H9 (cell line): ENCODE measurements at regions not wholly inside any gene's neighbourhood (a gene's known extent, or its start where the extent isn't known, plus 50 kb on each side); places are given as distances from the start of the nearest gene placed in this dataset.

ENCODE experiments used
- DNase-seq: peaks from one replicate; pipeline ENCODE4 v3.0.0-alpha.2; 2017
- H2AFZ ChIP-seq: one replicate; pipeline ENCODE4 v1.6.1; 2013; ENCODE audit warnings: mild to moderate bottlenecking, low read length, control low read depth, moderate library complexity
- H2AK5ac ChIP-seq: 2 replicates; pipeline ENCODE4 v1.6.1; 2013; ENCODE audit warnings: low read length, control low read depth, mixed read lengths; ENCODE audit not compliant: insufficient read length
- H2BK120ac ChIP-seq: one replicate; pipeline ENCODE4 v1.6.1; 2013; ENCODE audit warnings: low read depth, mild to moderate bottlenecking, low read length, control low read depth, inconsistent platforms; ENCODE audit not compliant: poor library complexity, severe bottlenecking
- H2BK12ac ChIP-seq: 2 replicates; pipeline ENCODE4 v1.6.1; 2013; ENCODE audit warnings: low read length, control low read depth, mixed read lengths, low read depth; ENCODE audit not compliant: insufficient read length
- H2BK15ac ChIP-seq: 2 replicates; pipeline ENCODE4 v1.6.1; 2013; ENCODE audit warnings: low read depth, low read length, control low read depth
- H2BK20ac ChIP-seq: one replicate; pipeline ENCODE4 v1.6.1; 2013; ENCODE audit warnings: low read depth, mild to moderate bottlenecking, low read length, control low read depth, inconsistent platforms; ENCODE audit not compliant: poor library complexity, severe bottlenecking
- H2BK5ac ChIP-seq: 2 replicates; pipeline ENCODE4 v1.6.1; 2013; ENCODE audit warnings: low read length, control low read depth, mixed read lengths; ENCODE audit not compliant: insufficient read length
- H3K14ac ChIP-seq: 2 replicates; pipeline ENCODE4 v1.6.1; 2013; ENCODE audit warnings: low read length, control low read depth; ENCODE audit not compliant: insufficient read depth
- H3K18ac ChIP-seq: 2 replicates; pipeline ENCODE4 v1.6.1; 2013; ENCODE audit warnings: low read depth, mild to moderate bottlenecking, mixed read lengths, low read length, control low read depth; ENCODE audit not compliant: insufficient read length
- H3K23ac ChIP-seq: 2 replicates; pipeline ENCODE4 v1.6.1; 2013; ENCODE audit warnings: low read length, control low read depth, mixed read lengths, low read depth; ENCODE audit not compliant: insufficient read length
- H3K23me2 ChIP-seq: 2 replicates; pipeline ENCODE4 v1.6.1; 2013; ENCODE audit warnings: low read depth, mild to moderate bottlenecking, mixed read lengths, low read length, control low read depth; ENCODE audit not compliant: insufficient read length, poor library complexity, severe bottlenecking
- H3K27ac ChIP-seq: 2 replicates; pipeline ENCODE4 v1.5.1; 2013; ENCODE audit warnings: low read length, control low read depth, mixed read lengths, low read depth; ENCODE audit not compliant: insufficient read length
- H3K27me3 ChIP-seq: 2 replicates; pipeline ENCODE4 v1.6.1; 2013; ENCODE audit warnings: low read length, control low read depth, inconsistent platforms; ENCODE audit not compliant: insufficient read depth
- H3K4ac ChIP-seq: 2 replicates; pipeline ENCODE4 v1.6.1; 2013; ENCODE audit warnings: low read depth, mild to moderate bottlenecking, control low read depth, inconsistent platforms, low read length, moderate library complexity
- H3K4me1 ChIP-seq: 2 replicates; pipeline ENCODE4 v1.6.1; 2013; ENCODE audit warnings: low read length, control low read depth, inconsistent platforms; ENCODE audit not compliant: insufficient read depth
- H3K4me2 ChIP-seq: 2 replicates; pipeline ENCODE4 v1.6.1; 2013; ENCODE audit warnings: low read length, control low read depth, mixed read lengths; ENCODE audit not compliant: insufficient read length, insufficient read depth
- H3K56ac ChIP-seq: 2 replicates; pipeline ENCODE4 v1.6.1; 2013; ENCODE audit warnings: low read depth, mild to moderate bottlenecking, mixed read lengths, low read length, control low read depth; ENCODE audit not compliant: insufficient read length
- H3K79me1 ChIP-seq: 2 replicates; pipeline ENCODE4 v1.6.1; 2013; ENCODE audit warnings: low read depth, mild to moderate bottlenecking, moderate library complexity, low read length, control low read depth, inconsistent platforms; ENCODE audit not compliant: insufficient read depth, poor library complexity, severe bottlenecking
- H3K79me2 ChIP-seq: 2 replicates; pipeline ENCODE4 v1.6.1; 2013; ENCODE audit warnings: low read length, control low read depth, inconsistent platforms; ENCODE audit not compliant: insufficient read depth
- H3K9ac ChIP-seq: 2 replicates; pipeline ENCODE4 v1.6.1; 2013; ENCODE audit warnings: low read length, control low read depth, mixed read lengths; ENCODE audit not compliant: insufficient read length; ENCODE audit errors: extremely low read depth
- H3K9me3 ChIP-seq: one replicate; pipeline ENCODE4 v1.6.1; 2013; ENCODE audit warnings: low read depth, low read length, inconsistent platforms; ENCODE audit not compliant: control insufficient read depth
- H3T11ph ChIP-seq: one replicate; pipeline ENCODE4 v1.6.1; 2013; ENCODE audit warnings: mild to moderate bottlenecking, low read length, control low read depth, inconsistent platforms
- H4K20me1 ChIP-seq: one replicate; pipeline ENCODE4 v1.6.1; 2013; ENCODE audit not compliant: control insufficient read depth, insufficient read length, insufficient read depth
- H4K5ac ChIP-seq: 2 replicates; pipeline ENCODE4 v1.6.1; 2013; ENCODE audit warnings: low read depth, mild to moderate bottlenecking, mixed read lengths, low read length, control low read depth; ENCODE audit not compliant: insufficient read length
- H4K8ac ChIP-seq: replicated peaks from 2 replicates; pipeline ENCODE4 v1.6.1; 2013; ENCODE audit warnings: low read length, control low read depth, mixed read lengths, low read depth; ENCODE audit not compliant: insufficient read length
- H4K91ac ChIP-seq: 2 replicates; pipeline ENCODE4 v1.6.1; 2013; ENCODE audit warnings: low read depth, mild to moderate bottlenecking, moderate library complexity, mixed read lengths, low read length, control low read depth; ENCODE audit not compliant: insufficient read length
- H3K27ac Mint-ChIP-seq, 3 experiments: 2 replicates in 2 of 3; 3 replicates in 1 of 3; pipeline ENCODE4 v1.8.0; 2020 to 2021; ENCODE audit warnings: mixed read lengths in 3 of 3, mild to moderate bottlenecking in 1 of 3, moderate library complexity in 1 of 3
- H3K27me3 Mint-ChIP-seq: 2 replicates; pipeline ENCODE4 v1.8.0; 2021; ENCODE audit warnings: low read depth, mild to moderate bottlenecking, moderate library complexity, mixed read lengths
- H3K36me3 Mint-ChIP-seq, 3 experiments: 2 replicates in 2 of 3; 3 replicates in 1 of 3; pipeline ENCODE4 v1.8.0; 2020 to 2021; ENCODE audit warnings: low read depth in 3 of 3, mixed read lengths in 3 of 3; ENCODE audit not compliant: insufficient read depth in 1 of 3
- H3K4me1 Mint-ChIP-seq, 2 experiments: 2 replicates each; pipeline ENCODE4 v1.8.0; 2020; ENCODE audit warnings: mixed read lengths in 2 of 2
- H3K4me3 Mint-ChIP-seq, 2 experiments: 2 replicates in 1 of 2; 3 replicates in 1 of 2; pipeline ENCODE4 v1.8.0; 2020 to 2021; ENCODE audit warnings: mild to moderate bottlenecking in 2 of 2, mixed read lengths in 2 of 2, moderate library complexity in 1 of 2
- H3K9me3 Mint-ChIP-seq, 2 experiments: 2 replicates in 1 of 2; 3 replicates in 1 of 2; pipeline ENCODE4 v1.8.0; 2020; ENCODE audit warnings: mild to moderate bottlenecking in 2 of 2, mixed read lengths in 2 of 2, moderate library complexity in 1 of 2
- CTCF ChIP-seq: fragments of 200-600 bp; sonication (generic); conservative IDR thresholded peaks from 3 replicates; pipeline ENCODE4 v1.8.0; 2021; ENCODE audit warnings: antibody characterized with exemption, mild to moderate bottlenecking
- WGBS: extraction: QIAGEN DNeasy Blood & Tissue Kit; methylation state at CpG from one replicate; pipeline ENCODE4 v1.1.7; 2013; ENCODE audit warnings: missing lambda C conversion rate, low lambda C conversion rate, mixed read lengths; ENCODE audit not compliant: insufficient read length; ENCODE audit errors: extremely low coverage; 5-methylcytosine and 5-hydroxymethylcytosine counted together

GRCh38 chr12:106006940-106007339 is 131.8 kb downstream of the NUAK1 start:
- H3K23ac ChIP-seq = no peak overlapping the region
- H3K18ac ChIP-seq = no peak overlapping the region
- H2BK120ac ChIP-seq = no peak overlapping the region
- H3K9ac ChIP-seq = no peak overlapping the region
- Mint-ChIP-seq H3K9me3 (peaks cover 0 to 7% of the 10 kb centered on the region in 2 experiments; a peak in 4 of 5 replicates), H3K4me1 (peaks cover 0 to 5% of the 10 kb centered on the region in 2 experiments; a peak in 2 of 4 replicates), H3K27ac (no peak overlapping the region), H3K27me3 (no peaks in the 10 kb centered on the region), H3K4me3 (no peak overlapping the region), H3K36me3 (peaks cover 2 to 13% (median 4%) of the 10 kb centered on the region in 3 experiments; a peak in 4 of 7 replicates)
- no peak overlapping the region for H3K4ac ChIP-seq
- no peak overlapping the region for H4K91ac ChIP-seq
- no peaks in the 10 kb centered on the region for H3K23me2 ChIP-seq
- H2AFZ ChIP-seq = no peak overlapping the region
- no peak overlapping the region for H2AK5ac ChIP-seq
- no peak for DNase-seq
- H3K14ac ChIP-seq = no peak overlapping the region
- H3K4me1 ChIP-seq = no peaks in the 10 kb centered on the region
- H3K4me2 ChIP-seq = no peak overlapping the region
- WGBS = no CpG with 5 or more reads among the region's 2 CpGs
- no peak overlapping the region for H3K27ac ChIP-seq
- H3T11ph ChIP-seq = no peak overlapping the region
- H4K8ac ChIP-seq = no peak overlapping the region
- H2BK15ac ChIP-seq = no peak overlapping the region
- no peak for TF ChIP-seq CTCF
- no peaks in the 10 kb centered on the region for H3K79me2 ChIP-seq
- no peaks in the 10 kb centered on the region for H3K79me1 ChIP-seq
- H2BK20ac ChIP-seq = no peak overlapping the region
- no peaks in the 10 kb centered on the region for H3K27me3 ChIP-seq
- H2BK5ac ChIP-seq = no peak overlapping the region
- no peak overlapping the region for H4K5ac ChIP-seq
- H2BK12ac ChIP-seq = no peak overlapping the region
- H4K20me1 ChIP-seq = no peaks in the 10 kb centered on the region
- no peaks in the 10 kb centered on the region for H3K9me3 ChIP-seq
- no peak overlapping the region for H3K56ac ChIP-seq
